ENCODE measurements at regions not wholly inside any gene's neighbourhood (a gene's known extent, or its start where the extent isn't known, plus 50 kb on each side); places are given as distances from the start of the nearest gene placed in this dataset.

- TF ChIP-seq POLR2A (IDR thresholded peaks at IDR 0.05) (no peak), CTCF (IDR thresholded peaks at IDR 0.05) (no peak)
These were observed 684.0 kb downstream of the DSC3 start for GRCh38 chr18:30358555-30358954.

All from body of pancreas (tissue), 4 donors.